HUDEP-2 (cell line): ENCODE measurements at regions not wholly inside any gene's neighbourhood (a gene's known extent, or its start where the extent isn't known, plus 50 kb on each side); places are given as distances from the start of the nearest gene placed in this dataset.
A peak's percentile ranks its signal among the peaks of the same experiment; 100 is the strongest.
"Not testable (repeated sequence)": the region's sequence is repeated elsewhere in the genome, so short reads cannot be mapped to it uniquely, and the experiment has no call there.

Source experiments
- DNase-seq, 76 experiments: peaks; one replicate each; lab custom pipeline; 2025; ENCODE audit not compliant: unreplicated experiment in 76 of 76; lab: John Stamatoyannopoulos, UW

- not testable (repeated sequence) for DNase-seq
Measured at GRCh38 chr7:35853194-35853593, 52.3 kb downstream of the SEPTIN7 start.

DNA sequence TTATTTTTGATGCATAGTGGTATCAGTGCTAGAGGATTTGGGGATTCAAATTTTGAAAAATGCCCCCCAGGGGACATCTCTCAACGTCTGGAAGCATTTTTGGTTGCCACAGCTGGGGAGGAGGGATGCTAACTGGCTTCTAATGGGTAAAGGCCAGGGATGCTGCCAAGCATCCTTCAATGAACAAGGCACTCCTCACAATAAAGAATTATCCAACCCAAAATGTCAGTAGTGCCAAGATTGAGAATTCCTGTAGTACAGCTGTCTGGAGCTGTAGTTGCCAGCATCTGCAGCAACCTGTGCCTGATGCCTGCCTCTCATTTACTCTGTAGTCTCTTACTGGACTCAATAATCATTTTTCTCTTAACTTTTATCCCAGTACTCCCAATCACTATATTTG, 53.5 kb downstream of the SEPTIN7 start:
- no peak for DNase-seq

GRCh38 chr7:35856175-35856574, 55.3 kb downstream of the SEPTIN7 start:
- DNase-seq: no peak

DNA sequence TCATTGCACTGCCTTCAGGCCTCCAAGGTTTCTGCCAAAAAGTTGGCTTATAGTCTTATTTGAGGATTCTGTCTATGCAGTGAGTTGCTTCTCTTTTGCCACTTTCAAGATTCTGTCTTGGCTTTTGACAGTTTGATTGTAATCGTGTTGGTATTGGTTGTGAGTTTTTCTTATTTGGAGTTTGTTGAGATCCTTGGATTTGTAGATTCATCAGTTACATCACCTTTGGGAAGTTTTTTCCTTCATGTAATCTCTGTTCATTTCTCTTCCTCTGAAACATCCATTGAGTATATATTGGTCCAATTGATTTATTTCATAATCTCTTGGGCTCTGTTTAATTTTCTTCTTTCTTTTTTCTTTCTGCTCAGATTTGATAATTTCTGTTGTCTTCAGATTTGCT, 59.8 kb downstream of the SEPTIN7 start:
- DNase-seq: no peak

DNA sequence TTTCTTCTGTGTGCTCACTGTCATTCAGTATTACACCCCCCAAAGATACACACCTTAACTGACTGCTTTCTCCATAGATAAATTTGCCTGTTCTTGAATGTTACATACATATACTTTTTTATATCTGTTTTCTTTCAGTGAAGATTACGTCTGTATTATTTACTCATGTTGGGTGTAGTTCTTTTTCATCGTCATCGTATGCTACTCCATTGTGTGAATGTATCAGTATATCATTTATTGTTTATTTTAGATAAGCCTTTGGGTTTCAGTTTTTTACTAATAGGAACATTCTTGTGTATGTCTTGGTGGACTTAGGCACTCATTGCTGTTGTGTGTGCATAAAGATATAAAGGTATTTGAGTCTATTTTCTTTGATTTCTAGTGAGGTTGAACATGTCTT, 64.4 kb downstream of the SEPTIN7 start:
- DNase-seq: no peak

DNA sequence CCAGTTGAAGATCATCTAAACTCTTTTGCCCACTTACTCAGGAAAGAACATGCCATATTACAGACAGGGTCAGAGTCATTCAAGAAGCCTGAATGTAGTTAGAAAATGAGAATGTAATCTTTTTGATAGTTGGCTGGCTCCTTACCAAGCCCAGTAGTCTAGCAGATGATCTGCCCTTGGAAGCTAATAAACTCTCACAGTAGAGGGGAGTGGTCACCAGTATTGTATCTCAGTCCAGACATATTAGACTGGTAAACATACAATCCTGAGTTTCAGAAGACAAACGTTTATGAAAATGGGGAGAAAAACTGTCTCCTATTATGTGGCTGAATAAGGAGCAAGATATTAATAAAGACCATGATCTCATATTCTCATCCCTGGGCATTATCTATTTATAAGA, 65.3 kb downstream of the SEPTIN7 start:
- DNase-seq: no peak

- DNase-seq: not testable (repeated sequence)
Measured at GRCh38 chr7:35869117-35869516, 68.3 kb downstream of the SEPTIN7 start.

DNA sequence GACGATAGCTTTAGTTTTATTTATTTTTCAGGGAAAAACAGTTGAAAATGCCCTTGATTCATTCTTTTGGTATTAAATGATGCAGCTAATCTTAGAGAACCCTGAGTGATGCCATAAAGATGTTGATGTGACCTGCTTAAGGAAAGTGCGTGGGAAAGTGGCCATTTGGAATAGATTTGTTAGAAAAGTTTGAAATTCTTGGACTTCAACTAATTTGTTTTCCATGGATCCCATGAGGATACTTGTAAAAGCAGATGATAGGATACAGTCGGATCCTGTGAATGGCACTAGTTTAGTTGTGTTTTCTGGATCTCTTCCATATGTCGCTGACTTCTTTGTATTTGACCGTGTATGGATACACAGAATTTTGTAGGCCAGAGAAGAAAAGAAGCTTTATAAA, 69.0 kb downstream of the SEPTIN7 start:
- DNase-seq: no peak

- DNase-seq: peak in 22 of 76 experiments; percentile 4 to 69 (median 34)
Measured at GRCh38 chr7:35871856-35872255, 71.0 kb downstream of the SEPTIN7 start.

GRCh38 chr7:35874886-35875285, 74.0 kb downstream of the SEPTIN7 start:
- DNase-seq: no peak

DNA sequence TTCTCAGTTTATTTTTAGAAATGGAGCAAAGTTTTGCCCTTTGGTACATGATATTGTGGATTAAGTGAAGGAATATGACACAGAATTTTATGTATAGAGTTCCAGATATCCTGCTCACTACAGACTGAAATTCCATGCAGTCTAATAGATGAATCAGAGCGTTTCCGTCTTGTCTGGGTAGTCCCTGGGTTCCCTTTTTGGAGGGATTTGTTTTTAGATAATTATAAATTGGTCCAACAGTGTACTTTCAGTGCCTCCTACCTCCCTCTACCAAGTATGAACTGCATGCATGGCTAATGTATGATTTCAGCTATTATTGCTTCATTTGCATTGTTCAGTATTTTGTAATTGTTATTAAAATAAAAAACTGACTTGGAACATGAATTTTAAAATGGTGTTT, 74.4 kb downstream of the SEPTIN7 start:
- no peak for DNase-seq

GRCh38 chr7:35878351-35878750, 77.5 kb downstream of the SEPTIN7 start:
- no peak for DNase-seq

DNA sequence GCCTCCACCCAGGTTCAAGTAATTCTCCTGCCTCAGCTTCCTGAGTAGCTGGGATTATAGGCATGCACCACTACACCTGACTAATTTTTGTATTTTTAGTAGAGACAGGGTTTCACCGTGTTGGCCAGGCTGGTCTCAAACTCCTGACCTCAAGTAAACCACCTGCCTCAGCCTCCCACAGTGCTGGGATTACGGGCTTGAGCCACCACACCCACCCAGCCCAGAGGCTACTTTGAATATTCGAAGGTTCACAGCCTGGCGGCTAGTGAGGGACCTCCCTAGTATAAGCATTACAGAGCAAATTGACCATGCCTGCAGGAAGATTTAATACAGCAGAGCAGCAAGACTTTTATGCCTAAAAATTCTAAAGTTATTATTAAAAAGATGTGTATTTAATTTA, 86.6 kb downstream of the SEPTIN7 start:
- not testable (repeated sequence) for DNase-seq

GRCh38 chr7:35889001-35889400, 88.1 kb downstream of the SEPTIN7 start:
- DNase-seq: no peak

GRCh38 chr7:35889870-35890269, 89.0 kb downstream of the SEPTIN7 start:
- no peak for DNase-seq

DNA sequence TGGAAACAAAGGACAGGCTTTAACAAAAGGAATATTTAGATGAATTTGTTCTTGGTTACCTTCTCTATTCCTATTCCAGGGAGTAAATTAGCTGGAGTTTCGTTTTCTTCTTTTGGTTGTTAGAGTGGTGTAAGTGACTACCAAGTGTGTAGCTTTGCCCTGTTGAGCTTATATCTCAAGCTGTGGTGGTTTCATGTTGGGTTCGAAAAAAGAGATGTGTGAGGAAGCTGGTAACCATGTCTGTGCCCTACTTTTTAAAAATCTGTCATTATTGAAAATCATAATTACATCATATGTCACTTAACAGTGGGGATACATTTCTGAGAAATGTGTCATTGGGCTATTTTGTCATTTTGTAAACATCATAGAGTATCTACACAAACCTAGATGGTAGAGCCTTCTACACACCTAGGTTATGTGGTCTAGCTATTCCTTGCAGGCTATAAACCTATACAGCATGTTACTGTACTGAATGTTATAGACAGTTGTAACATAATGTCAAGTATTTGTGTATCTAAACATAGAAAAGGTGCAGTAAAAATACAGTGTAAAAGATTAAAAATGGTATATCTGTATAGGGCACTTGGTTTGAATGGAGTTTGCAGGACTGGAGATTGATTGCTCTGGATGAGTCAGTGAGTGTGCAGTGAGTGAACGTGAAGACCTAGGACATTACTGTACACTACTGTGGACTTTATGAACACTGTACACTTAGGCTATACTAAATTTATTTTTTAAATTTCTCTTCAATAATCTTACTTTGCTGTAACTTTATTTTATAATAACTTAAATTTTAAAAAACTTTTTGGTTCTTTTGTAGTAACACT, 90.4 kb downstream of the SEPTIN7 start:
- DNase-seq: no peak

GRCh38 chr7:35893649-35894048, 92.8 kb downstream of the SEPTIN7 start:
- DNase-seq: no peak

GRCh38 chr7:35894721-35895120, 93.9 kb downstream of the SEPTIN7 start:
- DNase-seq: no peak

DNA sequence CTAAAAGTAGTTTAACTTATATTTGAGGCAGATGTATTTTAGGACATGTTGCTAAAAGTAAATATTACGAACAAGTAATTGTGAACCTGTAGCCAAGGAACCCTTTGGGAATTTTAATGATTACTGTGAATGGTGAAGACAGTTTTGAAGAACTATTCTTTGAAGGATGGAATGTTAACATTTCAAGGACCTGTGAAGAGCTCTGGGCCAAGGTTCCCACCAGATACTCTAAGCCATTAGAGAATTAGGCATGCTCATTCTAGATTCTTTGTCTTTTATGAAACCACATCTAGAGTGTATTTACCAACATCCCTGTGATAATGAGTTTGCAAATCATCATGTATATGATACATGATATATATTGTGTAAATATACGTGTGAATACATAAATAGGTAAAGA, 99.8 kb downstream of the SEPTIN7 start:
- DNase-seq: no peak

GRCh38 chr7:35905555-35905954, 104.7 kb downstream of the SEPTIN7 start:
- DNase-seq: no peak

DNA sequence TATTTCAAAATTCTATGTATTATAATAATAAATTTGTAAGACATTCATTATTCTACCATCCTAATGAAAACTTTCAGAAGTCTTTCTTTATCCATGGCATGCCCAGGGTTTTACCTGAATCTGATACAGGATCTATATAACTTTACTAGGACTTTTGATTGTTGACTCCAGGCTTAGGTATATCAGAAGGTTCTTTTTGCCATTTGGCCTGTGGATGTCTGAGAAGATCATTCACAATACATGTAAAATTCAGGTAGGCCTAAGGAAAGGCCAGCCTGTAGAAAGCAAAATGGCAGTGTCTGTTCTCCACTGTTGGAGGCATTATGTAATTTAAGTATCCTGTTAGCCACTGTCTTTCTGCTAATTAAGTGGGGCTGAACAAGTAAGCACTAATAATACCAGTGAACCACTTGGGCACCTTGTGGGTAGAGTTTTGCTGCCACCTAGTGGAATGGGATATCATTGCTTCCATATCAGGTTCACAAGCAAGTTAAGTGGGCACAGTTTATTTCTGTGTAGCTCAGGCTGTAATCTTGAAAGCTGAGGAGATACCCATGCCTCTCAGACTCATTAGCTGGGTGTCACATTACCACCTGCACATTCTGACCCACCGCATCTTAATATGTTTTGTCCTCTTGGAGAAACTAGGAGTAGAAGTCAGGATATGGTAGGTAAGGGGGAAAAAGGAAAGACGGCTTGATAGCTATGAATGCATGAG, 105.5 kb downstream of the SEPTIN7 start:
- peak in 66 of 76 experiments; percentile 5 to 81 (median 50) for DNase-seq
